SU-DHL-6 (cell line): ENCODE measurements at regions not wholly inside any gene's neighbourhood (a gene's known extent, or its start where the extent isn't known, plus 50 kb on each side); places are given as distances from the start of the nearest gene placed in this dataset.

Source experiments
- H2AFZ ChIP-seq: fragments of 200-600 bp; sonication (generic); 2 replicates; pipeline ENCODE4 v1.6.1; 2014; ENCODE audit warnings: low read depth, mild to moderate bottlenecking, moderate library complexity, mixed read lengths, antibody characterized with exemption, low read length; ENCODE audit not compliant: severe bottlenecking
- H3F3A ChIP-seq: fragments of 200-600 bp; shearing (Covaris generic); 2 replicates; pipeline ENCODE4 v1.6.0; 2016; ENCODE audit warnings: antibody characterized with exemption, mild to moderate bottlenecking; ENCODE audit not compliant: insufficient read depth
- H3K27ac ChIP-seq: fragments of 200-600 bp; sonication (generic); 2 replicates; pipeline ENCODE4 v1.5.1; 2016; ENCODE audit warnings: low read depth, mild to moderate bottlenecking, low read length, moderate library complexity, mixed read lengths
- H3K27me3 ChIP-seq: fragments of 200-600 bp; sonication (generic), shearing (Covaris generic); 2 replicates; pipeline ENCODE4 v1.6.0; 2014; ENCODE audit warnings: mild to moderate bottlenecking, low read length
- H3K36me3 ChIP-seq: fragments of 200-600 bp; sonication (generic); 2 replicates; pipeline ENCODE4 v1.6.1; 2014; ENCODE audit warnings: mild to moderate bottlenecking, low read length, mixed read lengths
- H3K4me2 ChIP-seq: fragments of 300-600, 200-600 bp; shearing (Covaris generic), sonication (generic); 2 replicates; pipeline ENCODE4 v1.6.0; 2014; ENCODE audit warnings: low read length, low read depth, mild to moderate bottlenecking; ENCODE audit not compliant: poor library complexity, severe bottlenecking
- H3K4me3 ChIP-seq: fragments of 200-600 bp; sonication (generic); 2 replicates; pipeline ENCODE4 v1.5.1; 2014; ENCODE audit warnings: antibody characterized with exemption, low read length, mild to moderate bottlenecking, mixed read lengths; ENCODE audit not compliant: insufficient read depth, poor library complexity, severe bottlenecking
- H3K79me2 ChIP-seq: fragments of 200-600 bp; sonication (generic); 2 replicates; pipeline ENCODE4 v1.6.1; 2014; ENCODE audit warnings: mild to moderate bottlenecking, low read length, moderate library complexity; ENCODE audit not compliant: insufficient read depth
- H3K9ac ChIP-seq: fragments of 200-600 bp; sonication (generic); 2 replicates; pipeline ENCODE4 v1.7.0; 2014; ENCODE audit warnings: mild to moderate bottlenecking, low read length
- H3K9me2 ChIP-seq: fragments of 200-600 bp; sonication (generic); replicated peaks from 2 replicates; pipeline ENCODE4 v1.6.1; 2014; ENCODE audit warnings: low read length; ENCODE audit not compliant: insufficient read depth
- H3K9me3 ChIP-seq: fragments of 200-600 bp; sonication (generic); 2 replicates; pipeline ENCODE4 v1.6.1; 2014; ENCODE audit warnings: low read length, mixed read lengths; ENCODE audit not compliant: insufficient read depth
- H4K20me1 ChIP-seq: fragments of 200-600 bp; sonication (generic); 2 replicates; pipeline ENCODE4 v1.6.1; 2014; ENCODE audit warnings: low read depth, mild to moderate bottlenecking, antibody characterized with exemption, low read length, moderate library complexity, mixed read lengths
- CTCF ChIP-seq: fragments of 200-600 bp; sonication (generic); IDR thresholded peaks from one replicate; pipeline ENCODE4 v1.5.1; 2017; ENCODE audit warnings: antibody characterized with exemption, mild to moderate bottlenecking, low read length, moderate library complexity; ENCODE audit not compliant: insufficient read depth, poor library complexity, severe bottlenecking
- EZH2phosphoT487 ChIP-seq: fragments of 200-600 bp; sonication (generic), shearing (Covaris generic); conservative IDR thresholded peaks from 2 replicates; pipeline ENCODE4 v1.6.1; 2018; ENCODE audit warnings: mild to moderate bottlenecking, antibody characterized with exemption, low read length, moderate library complexity, mixed read lengths

- Histone ChIP-seq H3F3A (no peaks in the 10 kb centered on the region), H3K27ac (no peak overlapping the region), H3K4me2 (no peak overlapping the region), H2AFZ (no peak overlapping the region), H3K36me3 (no peaks in the 10 kb centered on the region), H3K9me2 (no peaks in the 10 kb centered on the region), H3K4me3 (no peak overlapping the region), H3K9ac (no peak overlapping the region), H3K79me2 (no peaks in the 10 kb centered on the region), H3K27me3 (no peaks in the 10 kb centered on the region), H4K20me1 (no peaks in the 10 kb centered on the region), H3K9me3 (no peaks in the 10 kb centered on the region)
- TF ChIP-seq EZH2phosphoT487 (no peak), CTCF (no peak)
These were observed 147.4 kb downstream of the CXCL12 start for GRCh38 chr10:44237364-44238049.

- Histone ChIP-seq H4K20me1 (no peaks in the 10 kb centered on the region), H2AFZ (no peak overlapping the region), H3K79me2 (no peaks in the 10 kb centered on the region), H3K27me3 (no peaks in the 10 kb centered on the region), H3K4me2 (no peak overlapping the region), H3K4me3 (no peak overlapping the region), H3K9me3 (no peaks in the 10 kb centered on the region), H3K9ac (no peak overlapping the region), H3K36me3 (no peaks in the 10 kb centered on the region), H3F3A (no peaks in the 10 kb centered on the region), H3K27ac (no peak overlapping the region), H3K9me2 (no peaks in the 10 kb centered on the region)
- TF ChIP-seq EZH2phosphoT487 (no peak), CTCF (no peak)
These were observed 149.5 kb downstream of the CXCL12 start for GRCh38 chr10:44235363-44235762.

DNA sequence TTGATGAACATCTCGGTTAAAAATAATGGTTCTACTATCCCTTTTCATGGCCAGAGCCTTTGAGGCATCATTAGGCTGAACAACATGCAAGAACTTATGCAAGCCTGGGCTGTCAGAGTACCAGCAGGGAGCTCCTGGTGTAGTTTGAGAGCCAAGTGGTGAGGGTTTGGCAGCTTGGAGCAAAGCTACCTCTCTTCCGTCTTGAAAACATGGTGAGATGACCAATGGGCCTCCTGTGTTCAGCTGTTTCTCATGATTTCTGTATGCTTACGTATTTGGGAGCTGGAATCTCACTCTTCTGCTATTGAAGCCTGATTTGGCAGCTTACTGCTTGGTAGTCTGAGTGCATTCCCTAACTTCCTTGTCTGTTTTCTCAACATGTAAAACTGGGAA, 150.4 kb downstream of the CXCL12 start:
- Histone ChIP-seq H4K20me1 (no peaks in the 10 kb centered on the region), H3K9me3 (no peaks in the 10 kb centered on the region), H3K9ac (no peak overlapping the region), H3K4me3 (no peak overlapping the region), H3K36me3 (no peaks in the 10 kb centered on the region), H3K9me2 (no peaks in the 10 kb centered on the region), H3F3A (no peaks in the 10 kb centered on the region), H3K27ac (no peak overlapping the region), H3K79me2 (no peaks in the 10 kb centered on the region), H2AFZ (no peak overlapping the region), H3K4me2 (no peak overlapping the region), H3K27me3 (no peaks in the 10 kb centered on the region)
- TF ChIP-seq EZH2phosphoT487 (no peak), CTCF (no peak)
